Stimulated activated CD4-positive, alpha-beta T cell treated with anti-CD3 and anti-CD28 coated beads, Interleukin-1b, Interleukin-23, amount 100 ng/mL, for 48 hours (primary cell): ENCODE measurements at regions not wholly inside any gene's neighbourhood (a gene's known extent, or its start where the extent isn't known, plus 50 kb on each side); places are given as distances from the start of the nearest gene placed in this dataset.

Experiments
- DNase-seq: peaks from one replicate; pipeline ENCODE4 v3.0.0-alpha.2; 2020

GRCh38 chr12:4012977-4013968 is 140.1 kb upstream of the PARP11 start:
- no peak for DNase-seq

- no peak for DNase-seq
These were observed 138.9 kb upstream of the PARP11 start for GRCh38 chr12:4012073-4012472.

GRCh38 chr12:4011597-4011996 is 138.4 kb upstream of the PARP11 start:
- no peak for DNase-seq

GRCh38 chr12:4009979-4010704 is 136.9 kb upstream of the PARP11 start:
- no peak for DNase-seq

GRCh38 chr12:4006743-4007142 is 133.5 kb upstream of the PARP11 start:
- no peak for DNase-seq

GRCh38 chr12:4005851-4006430 is 132.7 kb upstream of the PARP11 start:
- DNase-seq = no peak

- no peak for DNase-seq
These were observed 130.4 kb upstream of the PARP11 start for GRCh38 chr12:4003576-4003975.

- DNase-seq = no peak
These were observed 129.4 kb upstream of the PARP11 start for GRCh38 chr12:4002601-4003000.

GRCh38 chr12:4001841-4002240 is 128.6 kb upstream of the PARP11 start:
- no peak for DNase-seq

- DNase-seq = no peak
These were observed 127.8 kb upstream of the PARP11 start for GRCh38 chr12:4001031-4001430.

- DNase-seq = no peak
These were observed 126.7 kb upstream of the PARP11 start for GRCh38 chr12:3999904-4000303.

- no peak for DNase-seq
These were observed 126.0 kb upstream of the PARP11 start for GRCh38 chr12:3998968-3999792.

- no peak for DNase-seq
These were observed 125.2 kb upstream of the PARP11 start for GRCh38 chr12:3998397-3998796.

- DNase-seq = no peak
These were observed 123.1 kb upstream of the PARP11 start for GRCh38 chr12:3996322-3996721.

GRCh38 chr12:3995306-3995705 is 122.1 kb upstream of the PARP11 start:
- DNase-seq = no peak

- DNase-seq = no peak
These were observed 121.3 kb upstream of the PARP11 start for GRCh38 chr12:3994500-3994899.

- DNase-seq = no peak
These were observed 119.7 kb upstream of the PARP11 start for GRCh38 chr12:3992945-3993344.

- no peak for DNase-seq
These were observed 118.8 kb upstream of the PARP11 start for GRCh38 chr12:3991798-3992580.

GRCh38 chr12:3990501-3991280 is 117.5 kb upstream of the PARP11 start:
- DNase-seq = no peak

- no peak for DNase-seq
These were observed 116.0 kb upstream of the PARP11 start for GRCh38 chr12:3989218-3989550.

- DNase-seq = peak; percentile 37
These were observed 115.5 kb upstream of the PARP11 start for GRCh38 chr12:3988519-3989217.
